Transverse colon (tissue), 4 donors: ENCODE measurements at regions not wholly inside any gene's neighbourhood (a gene's known extent, or its start where the extent isn't known, plus 50 kb on each side); places are given as distances from the start of the nearest gene placed in this dataset.

Source experiments
- CTCF ChIP-seq, 5 experiments: fragments of 200-600 bp in 3 of 5; fragments of 450-650 bp in 2 of 5; sonication (generic) in 3 of 5; IDR thresholded peaks; 1 replicate in 2 of 5; 2 replicates in 3 of 5; pipeline ENCODE4 v1.5.1; 2016 to 2017; ENCODE audit warnings: antibody characterized with exemption in 5 of 5, inconsistent platforms in 3 of 5, mild to moderate bottlenecking in 2 of 5, moderate library complexity in 1 of 5
- EP300 ChIP-seq: sonication (generic); formaldehyde crosslinking; IDR thresholded peaks from one replicate; pipeline ENCODE4 v1.6.1; 2017; ENCODE audit warnings: antibody characterized with exemption, low read depth
- POLR2AphosphoS5 ChIP-seq, 3 donors: sonication (generic); formaldehyde crosslinking; IDR thresholded peaks; one replicate each; pipeline ENCODE4 v1.6.1; 2016; ENCODE audit warnings: antibody characterized with exemption in 3 of 3

- no peak for TF ChIP-seq CTCF (IDR thresholded peaks at IDR 0.05)
- TF ChIP-seq POLR2AphosphoS5 (IDR thresholded peaks at IDR 0.05): no peak
- no peak for TF ChIP-seq EP300
Observed at GRCh38 chr14:58780605-58781004, 142.8 kb downstream of the DACT1 start.
